GM23338 (cell line): ENCODE measurements at regions not wholly inside any gene's neighbourhood (a gene's known extent, or its start where the extent isn't known, plus 50 kb on each side); places are given as distances from the start of the nearest gene placed in this dataset.
"Not testable (repeated sequence)": the region's sequence is repeated elsewhere in the genome, so short reads cannot be mapped to it uniquely, and the experiment has no call there.

Experiments used
- CREB1 ChIP-seq: fragments of 250-450 bp; sonication (Bioruptor Pico); IDR thresholded peaks from 2 replicates; pipeline ENCODE4 v1.5.0; 2020; ENCODE audit warnings: low read depth, mild to moderate bottlenecking, moderate library complexity
- EZH2 ChIP-seq: fragments of 200-600 bp; sonication (generic); IDR thresholded peaks from one replicate; pipeline ENCODE4 v1.8.0; 2017; ENCODE audit warnings: antibody characterized with exemption, mild to moderate bottlenecking, low read depth; ENCODE audit not compliant: unreplicated experiment
- EZH2phosphoT487 ChIP-seq: fragments of 200-600 bp; sonication (generic); IDR thresholded peaks from one replicate; pipeline ENCODE4 v1.8.1; 2018; ENCODE audit warnings: antibody characterized with exemption; ENCODE audit not compliant: unreplicated experiment
- NANOG ChIP-seq: IDR thresholded peaks from 2 replicates; pipeline ENCODE4 v1.6.1; 2016; ENCODE audit warnings: antibody characterized with exemption, borderline replicate concordance
- POLR2AphosphoS5 ChIP-seq: IDR thresholded peaks from 2 replicates; pipeline ENCODE4 v1.6.1; 2016; ENCODE audit warnings: antibody characterized with exemption, low read depth
- STAT1 ChIP-seq: IDR thresholded peaks from one replicate; pipeline ENCODE4 v1.6.1; 2016; ENCODE audit warnings: antibody characterized with exemption; ENCODE audit not compliant: unreplicated experiment
- TF ChIP-seq, protein P1 (sequence below), 2 experiments: fragments of 200-600 bp in 1 of 2; sonication (generic) in 1 of 2; conservative IDR thresholded peaks; 2 replicates each; pipeline versions ENCODE4 v1.5.1 to v1.6.1; 2016 to 2017; ENCODE audit warnings: antibody characterized with exemption in 2 of 2, low read depth in 2 of 2, mild to moderate bottlenecking in 2 of 2, moderate library complexity in 1 of 2
- TF ChIP-seq, protein P2 (sequence below): IDR thresholded peaks from one replicate; pipeline ENCODE4 v1.6.1; 2018; ENCODE audit warnings: antibody characterized with exemption; ENCODE audit not compliant: unreplicated experiment
- TF ChIP-seq, protein P3 (sequence below): IDR thresholded peaks from 2 replicates; pipeline ENCODE4 v1.6.1; 2016; ENCODE audit warnings: antibody characterized with exemption

DNA sequence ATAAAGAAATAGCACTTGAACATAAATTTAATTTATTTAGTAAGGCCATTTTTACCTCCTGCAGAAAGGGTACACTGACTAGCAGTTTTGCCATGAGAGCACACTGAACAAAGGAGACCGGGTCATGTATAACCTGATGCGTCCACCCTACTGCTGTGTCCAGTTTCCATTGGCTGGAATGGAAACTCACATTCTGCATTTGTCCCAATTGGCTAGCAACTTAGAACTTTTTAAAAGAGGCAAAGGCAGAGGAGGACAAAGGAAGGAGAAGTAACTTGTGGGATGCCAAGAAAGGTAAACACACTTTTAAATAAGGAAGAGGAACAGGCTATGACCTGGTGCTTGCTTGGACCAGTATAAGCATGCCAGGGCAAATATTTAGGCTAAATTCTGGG lies 2140.7 kb downstream of the TP53TG3F start:
- TF ChIP-seq, protein P1, sequence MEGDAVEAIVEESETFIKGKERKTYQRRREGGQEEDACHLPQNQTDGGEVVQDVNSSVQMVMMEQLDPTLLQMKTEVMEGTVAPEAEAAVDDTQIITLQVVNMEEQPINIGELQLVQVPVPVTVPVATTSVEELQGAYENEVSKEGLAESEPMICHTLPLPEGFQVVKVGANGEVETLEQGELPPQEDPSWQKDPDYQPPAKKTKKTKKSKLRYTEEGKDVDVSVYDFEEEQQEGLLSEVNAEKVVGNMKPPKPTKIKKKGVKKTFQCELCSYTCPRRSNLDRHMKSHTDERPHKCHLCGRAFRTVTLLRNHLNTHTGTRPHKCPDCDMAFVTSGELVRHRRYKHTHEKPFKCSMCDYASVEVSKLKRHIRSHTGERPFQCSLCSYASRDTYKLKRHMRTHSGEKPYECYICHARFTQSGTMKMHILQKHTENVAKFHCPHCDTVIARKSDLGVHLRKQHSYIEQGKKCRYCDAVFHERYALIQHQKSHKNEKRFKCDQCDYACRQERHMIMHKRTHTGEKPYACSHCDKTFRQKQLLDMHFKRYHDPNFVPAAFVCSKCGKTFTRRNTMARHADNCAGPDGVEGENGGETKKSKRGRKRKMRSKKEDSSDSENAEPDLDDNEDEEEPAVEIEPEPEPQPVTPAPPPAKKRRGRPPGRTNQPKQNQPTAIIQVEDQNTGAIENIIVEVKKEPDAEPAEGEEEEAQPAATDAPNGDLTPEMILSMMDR (conservative IDR thresholded peaks at IDR 0.05; ENCODE audit: low read depth in 2 of 2) = not testable (repeated sequence)
- not testable (repeated sequence) for TF ChIP-seq EZH2; POLR2AphosphoS5; EZH2phosphoT487; CREB1 (CRISPR knock-in tag); NANOG; STAT1
- TF ChIP-seq, protein P2, sequence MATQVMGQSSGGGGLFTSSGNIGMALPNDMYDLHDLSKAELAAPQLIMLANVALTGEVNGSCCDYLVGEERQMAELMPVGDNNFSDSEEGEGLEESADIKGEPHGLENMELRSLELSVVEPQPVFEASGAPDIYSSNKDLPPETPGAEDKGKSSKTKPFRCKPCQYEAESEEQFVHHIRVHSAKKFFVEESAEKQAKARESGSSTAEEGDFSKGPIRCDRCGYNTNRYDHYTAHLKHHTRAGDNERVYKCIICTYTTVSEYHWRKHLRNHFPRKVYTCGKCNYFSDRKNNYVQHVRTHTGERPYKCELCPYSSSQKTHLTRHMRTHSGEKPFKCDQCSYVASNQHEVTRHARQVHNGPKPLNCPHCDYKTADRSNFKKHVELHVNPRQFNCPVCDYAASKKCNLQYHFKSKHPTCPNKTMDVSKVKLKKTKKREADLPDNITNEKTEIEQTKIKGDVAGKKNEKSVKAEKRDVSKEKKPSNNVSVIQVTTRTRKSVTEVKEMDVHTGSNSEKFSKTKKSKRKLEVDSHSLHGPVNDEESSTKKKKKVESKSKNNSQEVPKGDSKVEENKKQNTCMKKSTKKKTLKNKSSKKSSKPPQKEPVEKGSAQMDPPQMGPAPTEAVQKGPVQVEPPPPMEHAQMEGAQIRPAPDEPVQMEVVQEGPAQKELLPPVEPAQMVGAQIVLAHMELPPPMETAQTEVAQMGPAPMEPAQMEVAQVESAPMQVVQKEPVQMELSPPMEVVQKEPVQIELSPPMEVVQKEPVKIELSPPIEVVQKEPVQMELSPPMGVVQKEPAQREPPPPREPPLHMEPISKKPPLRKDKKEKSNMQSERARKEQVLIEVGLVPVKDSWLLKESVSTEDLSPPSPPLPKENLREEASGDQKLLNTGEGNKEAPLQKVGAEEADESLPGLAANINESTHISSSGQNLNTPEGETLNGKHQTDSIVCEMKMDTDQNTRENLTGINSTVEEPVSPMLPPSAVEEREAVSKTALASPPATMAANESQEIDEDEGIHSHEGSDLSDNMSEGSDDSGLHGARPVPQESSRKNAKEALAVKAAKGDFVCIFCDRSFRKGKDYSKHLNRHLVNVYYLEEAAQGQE = not testable (repeated sequence)
- TF ChIP-seq, protein P3, sequence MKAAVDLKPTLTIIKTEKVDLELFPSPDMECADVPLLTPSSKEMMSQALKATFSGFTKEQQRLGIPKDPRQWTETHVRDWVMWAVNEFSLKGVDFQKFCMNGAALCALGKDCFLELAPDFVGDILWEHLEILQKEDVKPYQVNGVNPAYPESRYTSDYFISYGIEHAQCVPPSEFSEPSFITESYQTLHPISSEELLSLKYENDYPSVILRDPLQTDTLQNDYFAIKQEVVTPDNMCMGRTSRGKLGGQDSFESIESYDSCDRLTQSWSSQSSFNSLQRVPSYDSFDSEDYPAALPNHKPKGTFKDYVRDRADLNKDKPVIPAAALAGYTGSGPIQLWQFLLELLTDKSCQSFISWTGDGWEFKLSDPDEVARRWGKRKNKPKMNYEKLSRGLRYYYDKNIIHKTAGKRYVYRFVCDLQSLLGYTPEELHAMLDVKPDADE = not testable (repeated sequence)
